GF-D8 (cell line): ENCODE measurements at regions not wholly inside any gene's neighbourhood (a gene's known extent, or its start where the extent isn't known, plus 50 kb on each side); places are given as distances from the start of the nearest gene placed in this dataset.

Experiments
- DNase-seq: peaks from one replicate; lab custom pipeline; 2025; lab: John Stamatoyannopoulos, UW

DNA sequence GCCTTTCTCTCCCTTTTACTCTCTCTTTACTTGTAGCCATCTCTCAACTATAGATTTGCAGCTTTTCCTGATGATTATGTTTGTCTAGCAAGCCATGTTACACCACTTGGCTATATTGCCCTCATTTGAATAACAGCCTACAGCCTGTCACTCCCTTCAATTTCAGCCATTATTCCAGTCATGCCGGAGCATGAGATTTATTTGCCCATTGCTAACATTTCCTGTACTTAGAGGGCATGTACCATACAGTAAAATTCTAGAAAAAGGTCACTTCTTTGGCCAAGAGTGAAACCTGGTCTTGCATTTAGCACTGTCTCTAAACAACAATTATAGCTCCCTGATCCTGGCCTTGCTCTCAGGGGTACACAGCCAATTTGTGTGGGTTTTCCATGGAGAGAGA is 221.7 kb upstream of the TMC3 start:
- DNase-seq, result no peak

DNA sequence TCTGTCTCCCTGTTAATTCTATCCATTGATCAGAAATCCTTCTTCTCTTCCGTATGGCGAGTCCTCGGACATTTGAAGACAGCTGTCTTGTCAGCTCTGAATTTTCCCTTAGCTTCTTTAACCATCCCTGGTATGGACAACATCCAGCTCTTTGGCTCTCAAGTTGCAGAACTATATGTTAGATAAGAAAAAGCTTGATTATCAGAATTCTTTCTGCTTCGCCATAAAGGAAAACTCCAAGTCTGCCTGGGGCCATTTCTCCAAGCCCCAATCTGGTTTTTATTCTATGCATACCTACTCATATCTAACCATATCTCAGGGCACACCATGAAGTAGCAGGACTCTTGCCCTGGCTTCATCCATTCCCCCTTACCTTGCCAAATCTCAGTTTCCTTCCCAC is 215.7 kb upstream of the TMC3 start:
- no peak for DNase-seq

DNA sequence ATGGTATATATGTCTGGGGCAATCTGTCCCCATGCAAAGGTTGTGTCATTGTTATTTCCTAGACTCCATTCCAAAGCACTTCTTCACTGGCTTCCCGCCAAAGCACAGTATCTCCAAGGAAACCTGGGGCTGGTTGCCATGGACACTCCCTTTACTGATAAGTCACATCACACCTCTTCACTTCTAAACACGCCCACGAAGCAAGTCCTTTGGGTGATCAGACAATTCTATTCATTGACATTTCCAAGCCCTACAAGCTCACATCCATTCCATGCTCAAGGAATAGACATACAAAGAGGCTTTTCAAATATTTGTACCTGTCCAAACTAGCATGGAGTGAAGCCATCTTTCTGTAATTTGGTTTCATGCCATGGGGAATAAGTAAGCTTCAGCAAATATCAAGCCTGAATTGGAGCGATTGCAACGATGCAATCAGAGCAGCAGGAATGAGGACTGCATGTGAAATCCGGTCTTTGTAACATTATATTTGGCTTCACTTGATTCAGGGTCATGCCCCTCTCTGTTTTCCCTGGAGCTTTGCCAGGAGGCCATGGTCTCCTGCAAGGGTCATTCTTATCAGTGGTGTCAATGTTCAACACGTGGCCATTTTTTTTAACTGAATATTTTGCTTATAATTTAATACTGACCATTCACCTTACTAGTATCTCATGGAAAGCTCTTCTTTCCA is 201.6 kb upstream of the TMC3 start:
- DNase-seq, result no peak

DNA sequence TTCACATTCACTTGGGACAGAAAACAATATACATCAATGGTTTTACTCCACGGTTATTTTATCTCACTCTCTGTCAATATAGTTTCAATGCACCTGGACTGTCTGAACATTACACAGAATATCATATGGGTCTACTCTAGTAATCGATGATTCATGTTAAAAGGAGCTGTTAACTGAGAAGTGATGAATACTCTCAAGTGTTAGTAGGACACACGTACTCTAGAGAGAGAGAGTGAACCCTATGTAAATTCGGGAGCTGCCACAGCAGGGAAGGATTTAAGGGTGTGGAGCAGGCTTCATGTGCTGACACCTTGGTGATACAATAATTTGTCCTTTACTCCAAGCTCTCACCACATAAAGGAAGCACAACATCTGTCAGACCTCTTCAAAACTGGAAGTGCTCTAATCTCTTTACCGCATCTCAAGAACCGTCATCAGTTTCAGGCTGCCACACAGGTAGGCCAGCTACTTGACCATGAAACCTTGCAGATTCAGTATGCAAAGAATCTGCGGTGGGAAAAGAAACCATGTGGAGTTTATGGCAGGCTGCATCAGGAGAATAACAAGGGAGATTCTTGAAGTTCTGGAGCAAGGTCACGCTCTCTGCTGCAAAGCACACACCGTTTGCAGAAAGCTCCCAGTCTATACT is 199.2 kb upstream of the TMC3 start:
- no peak for DNase-seq

DNA sequence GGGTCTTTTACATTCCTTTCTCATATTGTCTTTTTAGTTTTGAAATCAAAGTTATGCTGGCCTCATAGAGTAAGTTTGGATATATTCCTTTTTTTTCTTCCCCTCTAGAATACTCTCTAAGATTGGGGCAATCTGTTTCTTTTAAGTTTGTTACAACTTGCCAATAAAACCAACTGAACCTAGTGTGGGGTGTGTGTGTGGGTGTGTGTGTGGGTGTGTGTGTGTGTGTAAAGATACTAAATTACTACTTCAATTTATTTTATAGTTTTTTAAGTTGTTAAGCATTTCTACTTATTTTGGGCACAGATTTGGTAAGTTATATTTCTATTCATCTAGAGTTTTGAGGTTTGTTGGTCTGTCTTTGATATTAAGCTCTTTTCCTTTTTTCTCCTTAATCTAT is 198.2 kb upstream of the TMC3 start:
- DNase-seq, result no peak

DNA sequence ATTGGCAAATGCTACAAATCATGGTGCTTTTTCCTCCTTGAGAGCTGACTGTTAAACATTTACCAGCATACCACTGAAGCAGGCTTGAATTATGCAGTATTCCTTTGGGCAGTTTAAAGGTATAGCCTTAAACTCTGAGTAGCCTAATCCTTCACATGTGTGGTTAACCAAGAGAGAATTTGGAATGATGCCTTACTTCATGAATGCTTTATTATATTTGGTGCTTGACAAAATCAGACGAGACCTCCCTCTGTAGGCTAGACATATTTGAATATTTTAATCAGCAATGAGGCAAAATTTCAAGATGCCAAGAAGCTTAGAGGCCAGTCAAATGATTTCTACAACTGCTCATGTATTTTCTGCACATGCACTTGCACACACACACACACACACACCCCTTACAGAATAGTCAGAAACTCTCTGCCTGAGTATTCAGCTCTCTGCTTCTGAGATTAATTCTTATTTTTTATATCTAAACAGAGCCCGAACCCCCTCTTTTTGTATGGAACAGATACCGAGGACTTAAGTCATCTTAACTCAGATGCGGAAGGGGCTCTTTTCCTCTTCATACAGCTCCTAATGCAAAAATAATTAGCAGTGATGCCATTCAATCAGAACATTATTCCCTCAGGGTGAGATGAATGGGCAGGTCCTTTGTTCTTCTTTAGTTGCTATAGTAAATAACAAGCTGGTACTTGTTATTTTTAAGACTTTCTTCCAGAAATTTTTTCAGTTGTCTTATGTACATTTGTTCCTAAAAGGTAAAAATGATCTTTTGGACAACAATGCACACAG is 195.5 kb upstream of the TMC3 start:
- no peak for DNase-seq

DNA sequence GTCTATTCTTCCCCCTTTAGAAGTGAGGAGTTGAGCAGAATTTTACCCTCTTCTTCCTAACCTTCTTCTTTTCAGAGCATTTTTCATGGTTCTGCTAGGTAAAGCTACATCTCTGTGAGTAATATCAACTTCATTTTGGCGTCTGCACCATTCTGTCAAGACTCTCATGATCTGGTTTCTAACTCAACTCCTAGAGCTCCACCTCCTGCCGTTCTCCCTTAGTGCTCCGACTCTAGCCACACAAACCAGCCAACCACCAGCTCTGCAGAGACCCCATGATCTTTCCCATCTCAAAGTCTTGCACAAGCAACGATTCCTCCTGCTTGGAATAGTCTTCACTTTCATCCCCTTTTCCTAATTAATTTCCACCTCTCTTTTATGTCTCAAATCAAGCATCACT is 193.9 kb upstream of the TMC3 start:
- DNase-seq, result no peak

DNA sequence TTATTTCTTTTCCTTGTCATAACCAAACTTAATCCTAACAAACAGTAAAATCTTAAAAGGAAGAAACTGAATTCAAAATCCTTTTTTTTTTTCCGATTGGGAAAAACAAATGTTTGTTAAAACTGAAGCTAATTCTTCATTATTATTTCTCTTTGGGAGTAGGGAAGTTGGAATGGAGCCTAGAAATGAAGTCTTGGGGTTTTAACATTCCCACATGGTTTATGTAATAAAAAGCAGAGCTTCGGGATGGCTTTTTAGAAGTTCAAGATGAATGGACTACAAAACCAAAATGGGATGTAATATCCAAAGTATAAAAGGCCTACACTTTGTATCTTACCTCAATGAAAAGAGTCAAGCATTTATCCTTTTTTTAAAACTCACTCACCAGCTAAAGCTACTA is 189.0 kb upstream of the TMC3 start:
- no peak for DNase-seq

DNA sequence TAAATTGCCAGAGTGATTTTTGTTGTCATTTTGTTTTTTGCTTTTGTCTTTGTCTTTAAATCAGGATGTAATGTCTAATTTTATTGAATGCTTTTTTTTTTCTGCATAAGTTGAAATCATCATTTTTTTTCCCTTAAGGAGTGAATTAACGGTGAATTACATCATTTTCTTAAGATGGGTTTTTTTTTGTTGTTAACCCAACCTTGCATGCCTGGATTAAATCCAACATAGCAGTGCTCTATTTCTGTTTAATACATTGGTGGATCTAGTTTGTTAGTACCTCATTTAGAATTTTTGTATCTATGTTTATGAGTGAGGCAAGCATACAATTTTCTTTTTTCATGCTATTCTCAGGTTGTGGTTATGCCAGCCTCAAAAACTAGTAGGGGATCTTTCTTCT is 186.4 kb upstream of the TMC3 start:
- DNase-seq, result no peak

DNA sequence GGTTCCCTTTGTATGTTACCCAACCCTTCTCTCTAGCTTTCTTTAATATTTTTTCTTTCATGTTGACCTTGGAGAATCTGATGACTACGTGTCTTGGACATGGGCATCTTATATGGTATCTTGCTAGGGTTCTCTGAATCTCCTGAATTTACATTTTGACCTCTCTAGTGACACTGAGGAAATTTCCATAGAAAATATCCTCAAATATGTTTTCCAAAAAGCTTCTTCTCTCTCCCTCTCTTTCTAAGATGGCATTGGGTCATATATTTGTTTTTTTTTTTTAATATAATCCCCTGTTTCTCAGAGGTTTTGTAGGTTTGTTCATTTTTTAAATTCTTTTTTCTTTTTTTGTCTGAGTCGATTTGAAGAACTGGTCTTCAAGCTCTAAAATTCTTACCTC is 184.0 kb upstream of the TMC3 start:
- DNase-seq, result no peak

DNA sequence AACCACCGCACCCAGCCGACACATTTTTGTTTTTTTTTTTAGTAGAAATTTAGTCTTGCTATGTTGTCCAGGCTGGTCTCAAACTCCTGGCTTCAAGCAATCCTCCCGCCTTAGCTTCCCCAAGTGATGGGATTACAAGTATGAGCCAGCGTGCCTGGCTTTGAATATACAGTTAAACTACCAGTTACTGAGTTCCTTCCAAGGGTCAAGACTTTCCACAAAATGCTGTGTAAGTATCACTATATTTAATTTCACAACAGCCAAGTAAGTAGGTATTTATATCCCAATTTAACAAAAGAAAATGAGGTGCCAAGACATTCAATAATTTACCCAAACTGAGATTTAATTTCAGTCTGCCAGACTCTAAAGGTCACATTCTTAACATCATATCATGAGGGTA is 181.3 kb upstream of the TMC3 start:
- no peak for DNase-seq

DNA sequence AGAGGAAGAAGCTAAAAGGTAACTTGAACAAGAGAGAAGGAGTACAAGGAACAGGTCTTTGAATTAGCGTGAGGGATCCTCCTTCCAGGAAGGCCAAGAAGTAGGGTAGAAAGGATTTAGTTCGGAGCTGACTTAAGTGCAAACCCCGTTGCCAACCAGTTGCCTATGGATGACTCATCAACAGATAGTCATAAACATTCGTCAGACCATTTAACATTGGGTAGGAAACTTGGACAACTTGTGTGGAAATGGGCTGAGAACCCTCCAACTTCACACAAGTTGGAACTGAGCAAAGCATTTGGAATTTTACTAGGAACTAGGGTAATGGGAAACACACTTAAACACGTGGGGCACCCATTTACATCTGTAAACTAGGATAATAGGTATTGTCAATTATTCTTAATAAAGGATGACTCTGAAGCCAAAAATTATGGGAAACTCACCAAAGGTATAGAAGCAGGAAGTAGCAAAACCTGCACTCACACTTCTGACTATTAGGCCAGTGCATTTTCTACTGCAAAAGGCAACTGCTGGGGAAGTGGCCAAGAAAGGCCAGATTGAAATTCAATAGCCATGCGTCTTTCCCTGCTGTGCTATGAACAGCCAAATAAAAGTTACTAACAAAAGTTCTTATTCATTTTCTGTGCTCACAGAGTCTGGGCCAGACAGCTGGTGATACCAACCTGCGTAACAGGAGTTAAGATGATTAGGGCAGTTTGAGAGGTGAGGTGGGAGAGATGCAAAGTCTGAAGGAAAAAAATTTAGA is 174.5 kb upstream of the TMC3 start:
- DNase-seq, result no peak

DNA sequence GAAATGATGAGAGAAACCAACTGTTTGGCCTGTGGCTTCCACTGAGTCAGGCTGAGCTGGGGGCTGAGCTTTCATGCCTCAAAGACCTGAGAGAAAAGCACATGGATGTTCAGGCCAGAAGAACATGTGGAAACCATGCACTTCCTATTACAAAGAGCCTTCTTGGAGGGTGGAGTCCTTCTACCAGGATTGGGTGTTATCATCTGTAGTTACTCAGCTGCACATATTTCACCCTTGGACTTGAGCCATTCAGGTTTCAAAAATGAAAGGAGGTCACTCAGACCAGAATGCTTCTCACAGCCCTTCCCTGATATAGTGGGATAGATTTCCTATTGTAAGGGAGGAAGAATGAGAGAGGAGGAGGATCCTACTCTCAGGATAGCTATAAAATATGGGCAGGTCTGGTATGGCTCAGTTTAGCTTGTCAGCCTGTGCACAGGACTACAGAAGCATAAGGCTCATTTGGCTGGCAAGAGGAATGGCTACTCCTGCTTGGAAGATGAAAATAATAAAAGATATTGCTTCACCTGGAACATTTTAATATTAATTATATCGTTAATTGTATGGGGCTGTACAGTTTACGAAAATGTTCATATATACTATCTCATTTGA is 173.6 kb upstream of the TMC3 start:
- no peak for DNase-seq

DNA sequence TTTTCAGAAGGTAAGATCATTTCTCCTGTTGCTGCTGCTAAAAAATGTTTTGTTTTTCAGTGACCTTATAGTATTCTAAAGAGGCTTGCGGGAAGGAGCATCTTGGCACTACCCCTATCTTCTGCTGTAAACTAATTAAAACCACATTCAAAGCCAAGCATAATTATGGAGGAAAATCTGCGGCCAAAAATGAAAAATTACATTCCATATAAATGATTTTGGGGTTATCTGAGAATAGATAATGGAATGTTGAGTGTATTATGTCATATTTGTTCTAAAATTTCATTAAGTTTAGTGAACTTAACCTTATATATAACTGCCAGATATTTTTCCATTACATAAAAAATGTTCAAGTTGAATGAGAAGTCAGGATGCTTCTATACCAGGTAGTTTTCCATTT is 170.4 kb upstream of the TMC3 start:
- DNase-seq, result no peak

DNA sequence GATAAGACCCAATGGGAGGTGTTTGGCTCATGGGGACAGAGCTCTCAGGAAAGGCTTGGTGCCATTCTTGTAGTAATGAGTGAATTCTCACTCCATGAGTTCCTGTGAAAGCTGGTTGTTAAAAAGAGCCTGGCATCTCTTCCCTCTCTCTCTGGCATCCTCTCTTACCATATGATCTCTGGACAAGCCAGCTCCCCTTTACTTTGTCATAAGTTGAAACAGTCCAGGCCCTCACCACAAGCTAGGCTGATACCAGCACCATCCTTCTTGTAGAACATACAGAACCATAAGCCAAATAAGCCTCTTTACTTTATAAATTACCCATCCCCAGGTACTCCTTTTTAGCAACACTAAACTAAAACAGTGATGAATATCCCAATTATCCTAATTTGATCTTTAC is 166.9 kb upstream of the TMC3 start:
- no peak for DNase-seq

DNA sequence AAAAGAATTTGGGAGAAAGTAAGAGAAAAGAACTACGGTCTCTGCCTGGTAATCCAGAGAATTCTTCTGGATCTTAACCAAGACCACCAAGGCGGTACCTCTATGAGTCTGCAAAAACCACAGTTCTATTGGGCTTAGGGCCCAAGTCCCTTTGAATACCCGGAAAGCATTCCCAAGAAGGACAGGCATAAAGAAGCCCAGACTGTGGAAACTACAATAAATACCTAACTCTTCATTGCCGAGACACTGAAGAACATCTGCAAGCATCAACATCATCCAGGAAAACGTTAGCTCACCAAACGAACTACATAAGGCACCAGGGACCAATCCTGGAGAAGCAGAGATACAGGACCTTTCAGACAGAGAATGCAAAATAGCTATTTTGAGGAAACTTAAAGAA is 162.3 kb upstream of the TMC3 start:
- no peak for DNase-seq

DNA sequence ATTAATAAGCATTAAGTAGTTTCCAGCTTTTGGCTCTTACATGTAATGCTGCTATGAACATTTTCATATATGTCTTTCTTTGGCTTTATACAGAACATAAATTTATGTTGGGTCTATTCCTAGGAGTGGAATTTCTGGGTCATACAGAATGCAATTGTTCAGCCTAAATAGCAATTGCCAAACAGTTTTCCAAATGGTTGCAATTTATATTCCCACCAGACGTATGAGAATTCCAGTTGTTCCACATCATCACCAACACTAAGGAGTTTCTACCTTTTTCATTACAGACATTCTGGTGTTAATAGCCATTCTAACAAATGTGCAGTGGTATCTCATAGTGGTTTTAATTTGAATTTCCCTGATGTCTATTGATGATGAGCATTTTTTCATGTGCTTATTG is 160.1 kb upstream of the TMC3 start:
- no peak for DNase-seq

DNA sequence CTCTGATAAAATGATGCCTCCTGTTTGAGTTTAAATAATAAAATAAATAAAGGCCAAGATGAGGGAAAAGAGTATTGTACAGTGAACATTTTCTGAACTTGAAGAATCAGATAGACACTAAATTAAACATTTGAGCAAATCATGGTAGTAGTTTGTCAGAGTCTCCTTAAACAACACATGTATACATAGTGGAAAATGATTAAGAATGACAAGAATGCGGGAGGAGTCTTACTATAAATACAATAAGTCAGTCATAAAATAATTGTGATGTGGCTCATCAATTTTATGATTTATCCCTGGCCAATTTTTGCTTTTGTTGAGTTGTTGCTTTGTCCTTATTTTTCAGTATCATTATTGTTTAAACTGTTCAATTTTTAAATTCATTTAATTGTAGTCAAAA is 158.0 kb upstream of the TMC3 start:
- DNase-seq, result no peak

DNA sequence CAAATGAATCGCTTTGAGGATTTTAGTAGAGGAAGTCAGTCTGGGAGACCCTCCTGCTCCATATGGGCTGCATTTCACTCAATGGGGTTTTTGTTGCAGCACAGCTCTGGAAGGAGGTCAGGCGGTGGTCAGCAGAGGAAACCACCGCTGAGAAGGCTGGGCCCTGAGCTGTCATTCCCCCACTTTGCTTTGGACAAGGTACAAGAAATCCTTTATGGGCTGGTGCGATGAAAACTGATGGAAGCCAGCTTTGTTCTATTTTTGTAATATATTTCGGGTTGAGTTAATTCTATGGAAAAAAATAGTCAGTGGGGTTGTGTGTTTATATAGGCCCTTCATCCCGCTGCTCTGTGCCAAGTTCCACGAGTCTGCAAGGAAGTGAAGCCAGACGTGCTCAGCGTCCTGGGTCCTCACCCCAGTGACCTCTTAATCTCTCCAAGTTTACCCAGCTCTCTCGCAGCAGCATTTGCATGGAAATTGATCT is 157.1 kb upstream of the TMC3 start:
- DNase-seq, result no peak

DNA sequence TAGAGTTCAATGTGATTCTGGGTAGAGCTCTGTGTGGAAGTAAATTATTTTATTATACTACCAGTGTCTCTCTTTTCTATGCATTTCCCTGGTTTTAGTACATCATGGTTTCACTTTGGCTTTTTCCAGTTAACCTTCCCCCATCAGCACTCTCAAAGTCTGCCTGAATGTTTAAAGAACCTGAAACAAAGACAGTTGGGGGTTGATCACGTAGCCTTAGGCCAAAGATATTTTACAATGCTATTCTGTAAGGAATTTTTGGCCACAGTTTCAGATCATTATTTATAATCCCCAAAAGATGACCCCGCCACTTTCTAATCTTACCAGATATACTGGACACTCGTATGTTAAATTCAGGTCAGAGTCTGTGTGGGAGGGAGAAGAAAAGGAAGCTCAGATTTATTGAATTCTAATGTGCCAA is 156.3 kb upstream of the TMC3 start:
- no peak for DNase-seq

DNA sequence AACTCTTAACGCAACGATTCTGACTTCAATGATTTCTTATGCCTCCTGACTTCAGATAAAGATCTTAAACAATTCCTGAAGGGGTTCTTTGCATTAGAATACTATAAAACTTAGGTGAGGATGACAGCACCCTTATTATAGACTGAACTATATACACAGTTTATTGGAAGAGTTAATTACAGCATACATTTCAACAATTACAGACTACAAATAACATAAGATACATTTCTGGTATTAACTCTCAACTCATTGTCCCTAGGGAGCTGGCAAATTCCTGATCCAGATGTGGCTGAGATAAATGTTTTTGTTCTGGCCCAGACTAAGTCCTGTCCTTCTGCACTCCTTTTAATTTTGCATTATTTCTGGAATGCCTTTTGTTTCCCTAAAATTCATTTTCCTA is 155.5 kb upstream of the TMC3 start:
- no peak for DNase-seq

DNA sequence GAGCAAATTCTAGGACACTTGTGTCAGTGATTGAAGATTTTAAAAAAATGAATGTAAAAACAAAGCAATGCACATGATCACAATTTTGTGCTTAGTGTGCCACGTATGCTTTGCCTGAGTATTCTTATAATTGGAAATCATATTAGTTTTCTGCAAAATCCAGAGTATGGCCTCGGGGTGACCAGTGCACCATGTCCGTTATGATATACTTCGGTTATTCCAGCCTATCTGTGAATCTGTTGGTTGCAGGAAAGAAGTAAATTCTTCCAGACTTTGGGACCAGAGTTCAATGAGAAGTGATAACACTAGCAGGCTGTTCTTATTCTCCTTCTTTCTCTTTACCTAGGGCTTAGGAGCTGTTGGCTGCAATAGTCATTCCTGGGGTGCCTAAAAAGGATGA is 152.0 kb upstream of the TMC3 start:
- DNase-seq, result no peak
